ENCODE measurements at regions not wholly inside any gene's neighbourhood (a gene's known extent, or its start where the extent isn't known, plus 50 kb on each side); places are given as distances from the start of the nearest gene placed in this dataset.

- in situ Hi-C loops (cut with HindIII; ENCODE audit: low pct_unique_long_range_greater_than_20kb, low sequenced_read_pairs): no loop called here
- DNase-seq (ENCODE audit: low read depth): no peak
Measured at GRCh38 chr20:56060486-56060885, 55.2 kb upstream of the CBLN4 start.

GRCh38 chr20:56069016-56069415, 63.7 kb upstream of the CBLN4 start:
- in situ Hi-C loops (cut with HindIII; ENCODE audit: low pct_unique_long_range_greater_than_20kb, low sequenced_read_pairs): no loop called here
- no peak for DNase-seq (ENCODE audit: low read depth)

GRCh38 chr20:56072165-56072564, 66.8 kb upstream of the CBLN4 start:
- DNase-seq (ENCODE audit: low read depth): no peak
- in situ Hi-C loops (cut with HindIII; ENCODE audit: low pct_unique_long_range_greater_than_20kb, low sequenced_read_pairs): no loop called here

- in situ Hi-C loops (cut with HindIII; ENCODE audit: low pct_unique_long_range_greater_than_20kb, low sequenced_read_pairs): no loop called here
- no peak for DNase-seq (ENCODE audit: low read depth)
Measured at GRCh38 chr20:56088375-56088774, 83.1 kb upstream of the CBLN4 start.

GRCh38 chr20:56091628-56092234, 86.4 kb upstream of the CBLN4 start:
- peak; percentile 70 for DNase-seq (ENCODE audit: low read depth)
- in situ Hi-C loops (cut with HindIII; ENCODE audit: low pct_unique_long_range_greater_than_20kb, low sequenced_read_pairs): no loop called here

GRCh38 chr20:56094228-56094627, 88.9 kb upstream of the CBLN4 start:
- in situ Hi-C loops (cut with HindIII; ENCODE audit: low pct_unique_long_range_greater_than_20kb, low sequenced_read_pairs): no loop called here
- DNase-seq (ENCODE audit: low read depth): no peak

GRCh38 chr20:56098981-56099500, 93.7 kb upstream of the CBLN4 start:
- DNase-seq (ENCODE audit: low read depth): no peak
- in situ Hi-C loops (cut with HindIII; ENCODE audit: low pct_unique_long_range_greater_than_20kb, low sequenced_read_pairs): no loop called here

GRCh38 chr20:56111961-56112730, 106.8 kb upstream of the CBLN4 start:
- DNase-seq (ENCODE audit: low read depth): no peak
- in situ Hi-C loops (cut with HindIII; ENCODE audit: low pct_unique_long_range_greater_than_20kb, low sequenced_read_pairs): no loop called here

GRCh38 chr20:56117350-56117749, 112.0 kb upstream of the CBLN4 start:
- in situ Hi-C loops (cut with HindIII; ENCODE audit: low pct_unique_long_range_greater_than_20kb, low sequenced_read_pairs): no loop called here
- no peak for DNase-seq (ENCODE audit: low read depth)

GRCh38 chr20:56121850-56122249, 116.5 kb upstream of the CBLN4 start:
- DNase-seq (ENCODE audit: low read depth): no peak
- in situ Hi-C loops (cut with HindIII; ENCODE audit: low pct_unique_long_range_greater_than_20kb, low sequenced_read_pairs): no loop called here

GRCh38 chr20:56143759-56144158, 104.8 kb upstream of the MC3R start:
- no peak for DNase-seq (ENCODE audit: low read depth)
- in situ Hi-C loops (cut with HindIII; ENCODE audit: low pct_unique_long_range_greater_than_20kb, low sequenced_read_pairs): no loop called here

- DNase-seq (ENCODE audit: low read depth): no peak
- in situ Hi-C loops (cut with HindIII; ENCODE audit: low pct_unique_long_range_greater_than_20kb, low sequenced_read_pairs): no loop called here
Measured at GRCh38 chr20:56151834-56152233, 96.7 kb upstream of the MC3R start.

GRCh38 chr20:56153926-56154325, 94.6 kb upstream of the MC3R start:
- no peak for DNase-seq (ENCODE audit: low read depth)
- in situ Hi-C loops (cut with HindIII; ENCODE audit: low pct_unique_long_range_greater_than_20kb, low sequenced_read_pairs): no loop called here

GRCh38 chr20:56155625-56156024, 92.9 kb upstream of the MC3R start:
- no peak for DNase-seq (ENCODE audit: low read depth)
- in situ Hi-C loops (cut with HindIII; ENCODE audit: low pct_unique_long_range_greater_than_20kb, low sequenced_read_pairs): no loop called here

GRCh38 chr20:56157530-56158203, 90.9 kb upstream of the MC3R start:
- in situ Hi-C loops (cut with HindIII; ENCODE audit: low pct_unique_long_range_greater_than_20kb, low sequenced_read_pairs): no loop called here
- DNase-seq (ENCODE audit: low read depth): no peak

GRCh38 chr20:56158489-56158888, 90.0 kb upstream of the MC3R start:
- in situ Hi-C loops (cut with HindIII; ENCODE audit: low pct_unique_long_range_greater_than_20kb, low sequenced_read_pairs): no loop called here

GRCh38 chr20:56160956-56161355, 87.6 kb upstream of the MC3R start:
- no peak for DNase-seq (ENCODE audit: low read depth)
- in situ Hi-C loops (cut with HindIII; ENCODE audit: low pct_unique_long_range_greater_than_20kb, low sequenced_read_pairs): no loop called here

More at GRCh38 chr20:56158489-56158888, 90.0 kb upstream of the MC3R start:
- DNase-seq (ENCODE audit: low read depth): no peak

GRCh38 chr20:56163806-56164205, 84.7 kb upstream of the MC3R start:
- peak; percentile 41 for DNase-seq (ENCODE audit: low read depth)
- in situ Hi-C loops (cut with HindIII; ENCODE audit: low pct_unique_long_range_greater_than_20kb, low sequenced_read_pairs): no loop called here

- in situ Hi-C loops (cut with HindIII; ENCODE audit: low pct_unique_long_range_greater_than_20kb, low sequenced_read_pairs): no loop called here
- no peak for DNase-seq (ENCODE audit: low read depth)
Measured at GRCh38 chr20:56166781-56167465, 81.6 kb upstream of the MC3R start.
